Activated B cell treated with CpG ODN at 0.5 μM for 24 hours (primary cell): ENCODE measurements at regions not wholly inside any gene's neighbourhood (a gene's known extent, or its start where the extent isn't known, plus 50 kb on each side); places are given as distances from the start of the nearest gene placed in this dataset.
"Not testable (repeated sequence)": the region's sequence is repeated elsewhere in the genome, so short reads cannot be mapped to it uniquely, and the experiment has no call there.

Experiments
- ATAC-seq: fragments of 200-7000 bp; cut with Tn5 transposase; one replicate; pipeline ENCODE4 v1.10.0; 2021; ENCODE audit warnings: low read depth, mild to moderate bottlenecking, moderate library complexity
- CTCF ChIA-PET: fragments of 350-600 bp; sonication (Branson Sonifier 250); formaldehyde crosslinking; loops from one replicate; lab custom pipeline; 2021; ENCODE audit warnings: antibody characterized with exemption; lab: Charles Lee
- POLR2A ChIA-PET: fragments of 350-600 bp; sonication (Branson Sonifier 250); formaldehyde crosslinking; loops from one replicate; lab custom pipeline; 2021; ENCODE audit warnings: antibody characterized with exemption; lab: Charles Lee
- DNase-seq: peaks from one replicate; pipeline ENCODE4 v3.0.0; 2022
- H3K27ac Mint-ChIP-seq: one replicate; pipeline ENCODE4 v1.8.0; 2020; ENCODE audit warnings: mixed read lengths
- H3K27me3 Mint-ChIP-seq: one replicate; pipeline ENCODE4 v1.8.0; 2021; ENCODE audit warnings: mixed read lengths
- H3K36me3 Mint-ChIP-seq: one replicate; pipeline ENCODE4 v1.8.0; 2021; ENCODE audit warnings: low read depth, mixed read lengths
- H3K4me1 Mint-ChIP-seq: one replicate; pipeline ENCODE4 v1.8.0; 2021; ENCODE audit warnings: mixed read lengths
- H3K4me3 Mint-ChIP-seq: one replicate; pipeline ENCODE4 v1.8.0; 2020; ENCODE audit warnings: mild to moderate bottlenecking, mixed read lengths
- H3K9me3 Mint-ChIP-seq: one replicate; pipeline ENCODE4 v1.8.0; 2020; ENCODE audit warnings: mixed read lengths
- intact Hi-C: fragments of 100-400 bp; cut with micrococcal nuclease; formaldehyde crosslinking; loops from one replicate; pipeline ENCODE4 v1.15.1; 2024
- TF ChIP-seq, protein P1 (sequence below): fragments of 200-600 bp; IDR thresholded peaks from one replicate; pipeline ENCODE4 v1.8.0; 2022; ENCODE audit warnings: antibody characterized with exemption, mild to moderate bottlenecking

GRCh38 chr15:77934516-77934915, 143.0 kb downstream of the TBC1D2B start:
- DNase-seq, H3K4me3 Mint-ChIP-seq, ATAC-seq, H3K27me3 Mint-ChIP-seq, CTCF ChIA-PET, POLR2A ChIA-PET, intact Hi-C loops, H3K9me3 Mint-ChIP-seq, H3K4me1 Mint-ChIP-seq, H3K36me3 Mint-ChIP-seq, H3K27ac Mint-ChIP-seq: not testable (repeated sequence)

DNA sequence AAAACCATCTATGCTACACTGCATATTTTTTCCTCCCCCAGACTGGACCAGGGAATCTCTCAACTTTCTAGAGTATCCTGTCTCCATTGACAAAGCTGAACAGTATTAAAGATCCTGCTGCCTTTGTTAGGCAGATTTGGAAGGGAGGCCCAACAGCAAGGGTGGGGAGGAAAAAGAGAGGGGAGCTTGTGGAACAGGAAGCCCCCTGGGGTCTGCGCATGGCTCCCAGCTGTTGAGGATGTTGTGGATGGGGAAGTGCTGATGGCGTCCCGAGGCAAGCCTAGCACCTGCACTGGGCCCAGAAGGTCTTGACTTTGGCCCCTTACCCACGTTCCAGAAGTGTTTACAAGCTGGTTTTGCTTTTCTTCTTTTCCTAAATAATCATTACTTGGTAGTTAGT, 146.6 kb downstream of the TBC1D2B start:
- H3K4me1 Mint-ChIP-seq, DNase-seq, H3K36me3 Mint-ChIP-seq: not testable (repeated sequence)

DNA sequence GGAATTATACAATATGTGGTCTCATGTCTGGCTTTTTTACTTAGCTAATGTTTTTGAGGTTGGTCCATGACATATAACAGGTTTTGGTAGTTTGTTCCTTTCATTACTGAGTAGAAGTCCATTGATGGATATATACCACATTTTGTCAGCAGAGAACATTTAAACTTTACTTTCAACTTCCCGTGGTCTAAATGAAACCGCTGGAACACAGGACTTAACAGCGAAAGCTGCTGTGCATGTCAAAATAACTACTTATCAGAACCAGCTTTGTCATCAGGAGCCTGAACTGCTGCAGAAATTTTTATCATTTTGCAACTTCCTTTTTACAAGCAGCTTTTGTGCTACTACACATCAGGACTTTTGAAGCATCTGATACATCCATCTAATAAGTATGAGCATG, 147.0 kb downstream of the TBC1D2B start:
- CTCF ChIA-PET, H3K36me3 Mint-ChIP-seq, H3K27me3 Mint-ChIP-seq, DNase-seq, H3K4me3 Mint-ChIP-seq, H3K27ac Mint-ChIP-seq, ATAC-seq, H3K9me3 Mint-ChIP-seq, intact Hi-C loops, H3K4me1 Mint-ChIP-seq, POLR2A ChIA-PET: not testable (repeated sequence)

More for the DNA sequence above, 146.6 kb downstream of the TBC1D2B start:
- H3K27me3 Mint-ChIP-seq, intact Hi-C loops, H3K9me3 Mint-ChIP-seq, H3K27ac Mint-ChIP-seq, H3K4me3 Mint-ChIP-seq, CTCF ChIA-PET, POLR2A ChIA-PET, ATAC-seq: not testable (repeated sequence)

GRCh38 chr15:77926789-77927188, 150.7 kb downstream of the TBC1D2B start:
- CTCF ChIA-PET, POLR2A ChIA-PET, H3K27ac Mint-ChIP-seq, ATAC-seq, DNase-seq, H3K4me3 Mint-ChIP-seq, H3K27me3 Mint-ChIP-seq, H3K4me1 Mint-ChIP-seq, H3K36me3 Mint-ChIP-seq, intact Hi-C loops, H3K9me3 Mint-ChIP-seq: not testable (repeated sequence)

GRCh38 chr15:77926296-77926695, 151.2 kb downstream of the TBC1D2B start:
- H3K4me1 Mint-ChIP-seq, CTCF ChIA-PET, ATAC-seq, H3K9me3 Mint-ChIP-seq, H3K27me3 Mint-ChIP-seq, POLR2A ChIA-PET, H3K4me3 Mint-ChIP-seq, intact Hi-C loops, H3K36me3 Mint-ChIP-seq, H3K27ac Mint-ChIP-seq, DNase-seq: not testable (repeated sequence)

DNA sequence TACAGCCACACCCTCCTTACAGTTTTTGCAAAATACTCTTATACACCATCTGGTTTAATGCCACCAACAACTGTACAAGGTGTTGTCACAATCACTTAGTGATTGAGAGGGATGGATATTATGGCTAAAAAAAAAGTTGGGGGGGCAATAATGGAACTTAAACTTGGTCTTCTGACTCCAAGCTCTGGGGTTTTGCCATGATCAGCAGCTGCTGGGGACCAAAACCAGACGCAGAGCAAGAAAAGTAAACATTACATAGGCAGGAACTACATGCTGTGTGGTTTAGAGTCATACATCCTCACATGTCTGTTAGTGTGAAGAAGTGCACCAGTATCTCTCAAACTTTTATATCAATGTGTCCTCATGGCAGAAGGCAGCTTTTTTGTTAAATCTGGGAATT, 152.4 kb downstream of the TBC1D2B start:
- H3K4me1 Mint-ChIP-seq, DNase-seq, H3K36me3 Mint-ChIP-seq, H3K9me3 Mint-ChIP-seq, CTCF ChIA-PET, POLR2A ChIA-PET, intact Hi-C loops, ATAC-seq, H3K4me3 Mint-ChIP-seq, H3K27ac Mint-ChIP-seq: not testable (repeated sequence)
- peaks cover 11% of the 10 kb centered on the region for H3K27me3 Mint-ChIP-seq

DNA sequence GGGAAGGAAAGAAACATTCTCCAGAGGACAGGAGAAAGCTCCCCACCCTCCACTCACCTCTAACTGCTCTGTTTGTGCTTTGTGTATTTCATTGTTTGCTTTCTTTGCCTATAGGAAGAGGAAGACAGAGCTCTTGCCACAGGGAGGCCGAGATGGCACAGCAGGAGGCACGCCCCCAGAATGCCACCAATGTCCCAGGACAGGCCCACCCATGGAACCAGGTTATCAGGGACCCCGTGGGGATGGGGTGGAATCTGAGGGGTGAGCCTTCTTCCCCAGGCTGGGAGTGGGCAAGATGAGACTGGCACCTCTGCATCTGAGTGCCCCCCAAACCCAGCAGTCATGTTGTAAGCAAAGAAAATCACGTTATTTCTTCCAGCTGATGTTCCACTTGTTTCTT, 155.8 kb downstream of the TBC1D2B start:
- no peaks in the 10 kb centered on the region for H3K9me3 Mint-ChIP-seq
- no peaks in the 10 kb centered on the region for H3K4me1 Mint-ChIP-seq
- DNase-seq (no peak), ATAC-seq (no peak)
- no peak overlapping the region for H3K27ac Mint-ChIP-seq
- intact Hi-C loops = no loop called here
- CTCF ChIA-PET = no interaction called here
- H3K36me3 Mint-ChIP-seq = no peaks in the 10 kb centered on the region
- POLR2A ChIA-PET = no interaction called here
- H3K4me3 Mint-ChIP-seq = no peak overlapping the region
- TF ChIP-seq, protein P1, sequence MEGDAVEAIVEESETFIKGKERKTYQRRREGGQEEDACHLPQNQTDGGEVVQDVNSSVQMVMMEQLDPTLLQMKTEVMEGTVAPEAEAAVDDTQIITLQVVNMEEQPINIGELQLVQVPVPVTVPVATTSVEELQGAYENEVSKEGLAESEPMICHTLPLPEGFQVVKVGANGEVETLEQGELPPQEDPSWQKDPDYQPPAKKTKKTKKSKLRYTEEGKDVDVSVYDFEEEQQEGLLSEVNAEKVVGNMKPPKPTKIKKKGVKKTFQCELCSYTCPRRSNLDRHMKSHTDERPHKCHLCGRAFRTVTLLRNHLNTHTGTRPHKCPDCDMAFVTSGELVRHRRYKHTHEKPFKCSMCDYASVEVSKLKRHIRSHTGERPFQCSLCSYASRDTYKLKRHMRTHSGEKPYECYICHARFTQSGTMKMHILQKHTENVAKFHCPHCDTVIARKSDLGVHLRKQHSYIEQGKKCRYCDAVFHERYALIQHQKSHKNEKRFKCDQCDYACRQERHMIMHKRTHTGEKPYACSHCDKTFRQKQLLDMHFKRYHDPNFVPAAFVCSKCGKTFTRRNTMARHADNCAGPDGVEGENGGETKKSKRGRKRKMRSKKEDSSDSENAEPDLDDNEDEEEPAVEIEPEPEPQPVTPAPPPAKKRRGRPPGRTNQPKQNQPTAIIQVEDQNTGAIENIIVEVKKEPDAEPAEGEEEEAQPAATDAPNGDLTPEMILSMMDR = no peak
- peaks cover 16% of the 10 kb centered on the region for H3K27me3 Mint-ChIP-seq

GRCh38 chr15:77916966-77917635, 160.4 kb downstream of the TBC1D2B start:
- H3K36me3 Mint-ChIP-seq, H3K27ac Mint-ChIP-seq, H3K9me3 Mint-ChIP-seq, ATAC-seq, POLR2A ChIA-PET, intact Hi-C loops, H3K4me1 Mint-ChIP-seq, H3K4me3 Mint-ChIP-seq, DNase-seq, CTCF ChIA-PET: not testable (repeated sequence)
- peaks cover 17% of the 10 kb centered on the region for H3K27me3 Mint-ChIP-seq

DNA sequence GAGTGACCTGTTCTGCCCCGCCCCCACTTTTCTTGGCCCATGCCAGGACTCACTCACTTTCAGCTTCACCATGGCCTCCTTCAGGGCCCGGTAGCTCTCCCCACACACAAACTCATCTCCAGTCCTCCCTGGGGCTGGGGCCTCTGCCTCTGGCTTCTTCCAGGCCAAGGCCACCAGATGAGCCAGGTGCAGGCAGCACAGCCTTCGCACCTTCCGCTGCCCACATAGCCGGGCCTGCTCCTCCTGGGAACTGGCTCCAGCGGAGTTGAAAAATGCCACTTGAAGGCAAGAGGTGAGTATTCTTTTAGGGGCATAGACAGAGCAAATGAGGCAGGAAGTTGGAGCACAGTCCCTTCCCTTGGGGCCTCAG, 161.6 kb downstream of the TBC1D2B start:
- CTCF ChIA-PET, H3K27ac Mint-ChIP-seq, DNase-seq, H3K4me1 Mint-ChIP-seq, POLR2A ChIA-PET, H3K9me3 Mint-ChIP-seq, intact Hi-C loops, H3K4me3 Mint-ChIP-seq, H3K36me3 Mint-ChIP-seq, ATAC-seq: not testable (repeated sequence)
- peaks cover 10% of the 10 kb centered on the region for H3K27me3 Mint-ChIP-seq
